ENCODE measurements at regions not wholly inside any gene's neighbourhood (a gene's known extent, or its start where the extent isn't known, plus 50 kb on each side); places are given as distances from the start of the nearest gene placed in this dataset.

DNA sequence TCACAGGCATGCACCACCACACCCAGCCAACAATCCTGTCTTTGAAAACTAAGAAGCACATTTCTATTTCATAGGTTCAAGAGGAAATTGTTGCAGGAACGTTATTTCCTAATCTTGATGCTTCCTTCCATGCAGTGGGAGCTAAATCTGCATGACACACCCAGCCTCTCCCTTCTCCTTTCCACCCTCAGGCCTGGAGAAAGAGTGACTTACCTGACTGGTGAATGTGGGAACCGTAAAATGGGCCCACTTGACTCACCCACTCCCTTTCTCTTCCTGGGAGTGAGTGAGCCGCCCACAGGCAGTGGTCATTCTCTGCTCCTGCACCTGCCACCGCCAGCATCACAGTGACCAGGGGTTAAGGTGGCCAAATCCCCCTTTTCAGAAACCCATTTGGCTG, 78.2 kb downstream of the C9orf50 start:
- Histone ChIP-seq H3K9me2 (no peaks in the 10 kb centered on the region), H4K20me1 (ENCODE audit: insufficient read depth) (no peaks in the 10 kb centered on the region), H3F3A (replicated peaks; ENCODE audit: insufficient read depth) (no peaks in the 10 kb centered on the region), H3K27me3 (ENCODE audit: insufficient read depth) (no peaks in the 10 kb centered on the region), H2AFZ (ENCODE audit: low read depth) (no peak overlapping the region), H3K79me2 (ENCODE audit: insufficient read depth) (no peaks in the 10 kb centered on the region), H3K4me1 (ENCODE audit: control insufficient read depth in 1 of 2, insufficient read depth in 2 of 2, low read depth in 1 of 2, low read length in 1 of 2) (no peaks in the 10 kb centered on the region; a peak in 1 of 4 replicates), H3K4me3 (ENCODE audit: low read depth in 2 of 2, low read length in 1 of 2) (no peak overlapping the region), H3K9me3 (no peaks in the 10 kb centered on the region), H3K27ac (ENCODE audit: low read depth in 2 of 2, low read length in 1 of 2) (no peak overlapping the region), H3K36me3 (replicated peaks in 1 of 2; ENCODE audit: control insufficient read depth in 1 of 2, insufficient read depth in 2 of 2, low read length in 1 of 2) (no peaks in the 10 kb centered on the region), H3K9ac (no peak overlapping the region), H3K4me2 (no peak overlapping the region)
- ChIA-PET POLR2A (no interaction called here), CTCF (no interaction called here)
- no peak for DNase-seq
- WGBS (ENCODE audit: low lambda C conversion rate) = 77% methylated on average over 4 of the region's 4 CpGs
- TF ChIP-seq EZH2phosphoT487 (IDR thresholded peaks at IDR 0.05; ENCODE audit: borderline replicate concordance, low read depth) = no peak
- TF ChIP-seq, protein P1, sequence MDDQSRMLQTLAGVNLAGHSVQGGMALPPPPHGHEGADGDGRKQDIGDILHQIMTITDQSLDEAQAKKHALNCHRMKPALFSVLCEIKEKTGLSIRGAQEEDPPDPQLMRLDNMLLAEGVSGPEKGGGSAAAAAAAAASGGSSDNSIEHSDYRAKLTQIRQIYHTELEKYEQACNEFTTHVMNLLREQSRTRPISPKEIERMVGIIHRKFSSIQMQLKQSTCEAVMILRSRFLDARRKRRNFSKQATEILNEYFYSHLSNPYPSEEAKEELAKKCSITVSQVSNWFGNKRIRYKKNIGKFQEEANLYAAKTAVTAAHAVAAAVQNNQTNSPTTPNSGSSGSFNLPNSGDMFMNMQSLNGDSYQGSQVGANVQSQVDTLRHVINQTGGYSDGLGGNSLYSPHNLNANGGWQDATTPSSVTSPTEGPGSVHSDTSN (IDR thresholded peaks at IDR 0.05) = no peak
- TF ChIP-seq, protein P2, sequence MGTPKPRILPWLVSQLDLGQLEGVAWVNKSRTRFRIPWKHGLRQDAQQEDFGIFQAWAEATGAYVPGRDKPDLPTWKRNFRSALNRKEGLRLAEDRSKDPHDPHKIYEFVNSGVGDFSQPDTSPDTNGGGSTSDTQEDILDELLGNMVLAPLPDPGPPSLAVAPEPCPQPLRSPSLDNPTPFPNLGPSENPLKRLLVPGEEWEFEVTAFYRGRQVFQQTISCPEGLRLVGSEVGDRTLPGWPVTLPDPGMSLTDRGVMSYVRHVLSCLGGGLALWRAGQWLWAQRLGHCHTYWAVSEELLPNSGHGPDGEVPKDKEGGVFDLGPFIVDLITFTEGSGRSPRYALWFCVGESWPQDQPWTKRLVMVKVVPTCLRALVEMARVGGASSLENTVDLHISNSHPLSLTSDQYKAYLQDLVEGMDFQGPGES (IDR thresholded peaks at IDR 0.05; ENCODE audit: low read depth, low read length) = no peak
- TF ChIP-seq RFX5 (IDR thresholded peaks at IDR 0.05; ENCODE audit: low read length) = no peak
- TF ChIP-seq, protein P3, sequence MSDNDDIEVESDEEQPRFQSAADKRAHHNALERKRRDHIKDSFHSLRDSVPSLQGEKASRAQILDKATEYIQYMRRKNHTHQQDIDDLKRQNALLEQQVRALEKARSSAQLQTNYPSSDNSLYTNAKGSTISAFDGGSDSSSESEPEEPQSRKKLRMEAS (IDR thresholded peaks at IDR 0.05; ENCODE audit: low read depth) = no peak
- TF ChIP-seq MXI1 (IDR thresholded peaks at IDR 0.05; ENCODE audit: low read depth, low read length) = no peak
- no peak for TF ChIP-seq YY1 (IDR thresholded peaks at IDR 0.05; ENCODE audit: low read depth)
- TF ChIP-seq NFIC (IDR thresholded peaks at IDR 0.05; ENCODE audit: borderline replicate concordance) = no peak
- no peak for TF ChIP-seq RXRA (IDR thresholded peaks at IDR 0.05; ENCODE audit: borderline replicate concordance, low read depth)
- no peak for TF ChIP-seq RCOR1 (IDR thresholded peaks at IDR 0.05; ENCODE audit: low read length)

DNA sequence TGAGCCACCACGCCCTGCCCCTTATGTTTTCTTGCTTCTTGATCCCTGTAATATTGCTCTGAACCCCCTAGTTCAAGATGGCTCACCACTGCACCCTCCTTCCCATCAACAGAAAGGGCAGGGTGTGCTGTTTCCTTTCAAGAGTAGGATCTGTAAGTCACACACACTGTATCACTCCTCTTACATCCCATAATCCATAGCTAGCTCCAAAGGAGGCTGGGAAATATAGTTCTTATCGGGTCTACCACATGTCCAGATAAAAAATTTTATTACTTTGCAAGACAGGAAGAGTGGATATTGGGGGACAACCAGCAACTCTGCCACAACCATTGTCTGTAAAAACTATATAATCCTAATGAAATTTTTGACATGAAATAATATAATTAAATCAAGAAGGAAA, 79.6 kb downstream of the C9orf50 start:
- TF ChIP-seq, protein P3 (IDR thresholded peaks at IDR 0.05; ENCODE audit: low read depth) = no peak
- TF ChIP-seq RAD21 (IDR thresholded peaks at IDR 0.05; ENCODE audit: low read length) (no peak), FOXJ3 (CRISPR knock-in tag; IDR thresholded peaks at IDR 0.05) (no peak), TCF12 (IDR thresholded peaks at IDR 0.05) (no peak), TEAD4 (IDR thresholded peaks at IDR 0.05; ENCODE audit: borderline replicate concordance, insufficient read depth) (no peak), NFIC (IDR thresholded peaks at IDR 0.05; ENCODE audit: borderline replicate concordance) (no peak), SIN3A (IDR thresholded peaks at IDR 0.05; ENCODE audit: borderline replicate concordance, low read depth, low read length) (no peak), MEF2A (IDR thresholded peaks at IDR 0.05; ENCODE audit: borderline replicate concordance, low read depth) (no peak), YY1 (IDR thresholded peaks at IDR 0.05; ENCODE audit: low read depth) (no peak)
- TF ChIP-seq, protein P4, sequence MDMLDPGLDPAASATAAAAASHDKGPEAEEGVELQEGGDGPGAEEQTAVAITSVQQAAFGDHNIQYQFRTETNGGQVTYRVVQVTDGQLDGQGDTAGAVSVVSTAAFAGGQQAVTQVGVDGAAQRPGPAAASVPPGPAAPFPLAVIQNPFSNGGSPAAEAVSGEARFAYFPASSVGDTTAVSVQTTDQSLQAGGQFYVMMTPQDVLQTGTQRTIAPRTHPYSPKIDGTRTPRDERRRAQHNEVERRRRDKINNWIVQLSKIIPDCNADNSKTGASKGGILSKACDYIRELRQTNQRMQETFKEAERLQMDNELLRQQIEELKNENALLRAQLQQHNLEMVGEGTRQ (IDR thresholded peaks at IDR 0.05; ENCODE audit: borderline replicate concordance, low read depth, low read length) = no peak
- TF ChIP-seq, protein P5, sequence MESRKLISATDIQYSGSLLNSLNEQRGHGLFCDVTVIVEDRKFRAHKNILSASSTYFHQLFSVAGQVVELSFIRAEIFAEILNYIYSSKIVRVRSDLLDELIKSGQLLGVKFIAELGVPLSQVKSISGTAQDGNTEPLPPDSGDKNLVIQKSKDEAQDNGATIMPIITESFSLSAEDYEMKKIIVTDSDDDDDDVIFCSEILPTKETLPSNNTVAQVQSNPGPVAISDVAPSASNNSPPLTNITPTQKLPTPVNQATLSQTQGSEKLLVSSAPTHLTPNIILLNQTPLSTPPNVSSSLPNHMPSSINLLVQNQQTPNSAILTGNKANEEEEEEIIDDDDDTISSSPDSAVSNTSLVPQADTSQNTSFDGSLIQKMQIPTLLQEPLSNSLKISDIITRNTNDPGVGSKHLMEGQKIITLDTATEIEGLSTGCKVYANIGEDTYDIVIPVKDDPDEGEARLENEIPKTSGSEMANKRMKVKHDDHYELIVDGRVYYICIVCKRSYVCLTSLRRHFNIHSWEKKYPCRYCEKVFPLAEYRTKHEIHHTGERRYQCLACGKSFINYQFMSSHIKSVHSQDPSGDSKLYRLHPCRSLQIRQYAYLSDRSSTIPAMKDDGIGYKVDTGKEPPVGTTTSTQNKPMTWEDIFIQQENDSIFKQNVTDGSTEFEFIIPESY (IDR thresholded peaks at IDR 0.05; ENCODE audit: borderline replicate concordance, low read depth) = no peak
- H4K20me1 ChIP-seq (ENCODE audit: insufficient read depth) = no peaks in the 10 kb centered on the region
- H3K36me3 ChIP-seq (replicated peaks in 1 of 2; ENCODE audit: control insufficient read depth in 1 of 2, insufficient read depth in 2 of 2, low read length in 1 of 2) = no peaks in the 10 kb centered on the region
- no peaks in the 10 kb centered on the region for H3K79me2 ChIP-seq (ENCODE audit: insufficient read depth)
- no peaks in the 10 kb centered on the region; a peak in 1 of 4 replicates for H3K4me1 ChIP-seq (ENCODE audit: control insufficient read depth in 1 of 2, insufficient read depth in 2 of 2, low read depth in 1 of 2, low read length in 1 of 2)
- H2AFZ ChIP-seq (ENCODE audit: low read depth) = no peak overlapping the region
- DNase-seq = no peak
- ChIA-PET POLR2A (no interaction called here), CTCF (interaction anchor here (1.0 kb wide), 1 partner anchor 8 kb away, joined by 3 read pairs; no protein-coding TSS in a partner anchor)
- WGBS (ENCODE audit: low lambda C conversion rate) = 71% methylated on average over 2 of the region's 2 CpGs
- no peaks in the 10 kb centered on the region for H3F3A ChIP-seq (replicated peaks; ENCODE audit: insufficient read depth)
- no peaks in the 10 kb centered on the region for H3K9me3 ChIP-seq
- H3K27me3 ChIP-seq (ENCODE audit: insufficient read depth) = no peaks in the 10 kb centered on the region
- no peak overlapping the region for H3K27ac ChIP-seq (ENCODE audit: low read depth in 2 of 2, low read length in 1 of 2)
- H3K4me2 ChIP-seq = no peak overlapping the region
- no peak overlapping the region for H3K9ac ChIP-seq
- H3K4me3 ChIP-seq (ENCODE audit: low read depth in 2 of 2, low read length in 1 of 2) = no peak overlapping the region
- no peaks in the 10 kb centered on the region for H3K9me2 ChIP-seq
